ENCODE measurements at regions not wholly inside any gene's neighbourhood (a gene's known extent, or its start where the extent isn't known, plus 50 kb on each side); places are given as distances from the start of the nearest gene placed in this dataset.

- H3K36me3 ChIP-seq (ENCODE audit: control insufficient read depth in 4 of 4, insufficient read depth in 3 of 4, low read depth in 1 of 4, low read length in 3 of 4) = no peaks in the 10 kb centered on the region
- no peak for DNase-seq (ENCODE audit: low spot score)
- no peaks in the 10 kb centered on the region for H3K4me1 ChIP-seq (ENCODE audit: control insufficient read depth in 4 of 4, insufficient read depth in 4 of 4, low read length in 3 of 4)
- no peak overlapping the region for H3K4me3 ChIP-seq (ENCODE audit: low read depth in 1 of 3, low read length in 3 of 3)
- H3K9me3 ChIP-seq (ENCODE audit: control insufficient read depth in 4 of 4, low read length in 3 of 4) = no peaks in the 10 kb centered on the region
- no peak overlapping the region for H3K27ac ChIP-seq (ENCODE audit: low read depth in 1 of 2, low read length in 2 of 2)
- no peak overlapping the region for H3K9ac ChIP-seq (ENCODE audit: low read depth in 1 of 2, low read length in 2 of 2)
- no peak for TF ChIP-seq RXRA (IDR thresholded peaks at IDR 0.05)
- TF ChIP-seq EGR1 (IDR thresholded peaks at IDR 0.05; ENCODE audit: low read depth in 2 of 2) = no peak
- no peak for TF ChIP-seq HNF4G (IDR thresholded peaks at IDR 0.05)
- TF ChIP-seq ATF3 (IDR thresholded peaks at IDR 0.05) = no peak
- TF ChIP-seq YY1 (IDR thresholded peaks at IDR 0.05) = no peak
- TF ChIP-seq, protein P1, sequence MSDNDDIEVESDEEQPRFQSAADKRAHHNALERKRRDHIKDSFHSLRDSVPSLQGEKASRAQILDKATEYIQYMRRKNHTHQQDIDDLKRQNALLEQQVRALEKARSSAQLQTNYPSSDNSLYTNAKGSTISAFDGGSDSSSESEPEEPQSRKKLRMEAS (IDR thresholded peaks at IDR 0.05) = no peak
- TF ChIP-seq GABPA (IDR thresholded peaks at IDR 0.05 in 1 of 2, conservative IDR thresholded peaks at IDR 0.05 in 1 of 2) = no peak
- TF ChIP-seq ZBTB33 (IDR thresholded peaks at IDR 0.05) = no peak
- no peak for TF ChIP-seq HNF4A (conservative IDR thresholded peaks at IDR 0.05)
- TF ChIP-seq RAD21 (IDR thresholded peaks at IDR 0.05) = no peak
- TF ChIP-seq FOXA1 (IDR thresholded peaks at IDR 0.05) = no peak
- TF ChIP-seq SP1 (IDR thresholded peaks at IDR 0.05) = no peak
- no peak for TF ChIP-seq NR2F2 (IDR thresholded peaks at IDR 0.05)
- TF ChIP-seq CTCF (IDR thresholded peaks at IDR 0.05; ENCODE audit: low read depth, low read length, missing input control) = no peak
- no peak for TF ChIP-seq JUND (IDR thresholded peaks at IDR 0.05)
- WGBS = 57% methylated on average over 1 of the region's 1 CpG
- peaks cover 0 to 2% (median 0%) of the 10 kb centered on the region in 4 donors for H3K27me3 ChIP-seq (ENCODE audit: control insufficient read depth in 4 of 4, insufficient read depth in 4 of 4, low read length in 3 of 4)
Measured at GRCh38 chr13:67372868-67373464, 142.8 kb upstream of the PCDH9 start.

GRCh38 chr13:67369895-67370660, 139.9 kb upstream of the PCDH9 start:
- Histone ChIP-seq H3K9me3 (ENCODE audit: control insufficient read depth in 4 of 4, low read length in 3 of 4) (no peaks in the 10 kb centered on the region), H3K27me3 (ENCODE audit: control insufficient read depth in 4 of 4, insufficient read depth in 4 of 4, low read length in 3 of 4) (peaks cover 0 to 2% (median 0%) of the 10 kb centered on the region in 4 donors), H3K4me3 (ENCODE audit: low read depth in 1 of 3, low read length in 3 of 3) (no peak overlapping the region), H3K27ac (ENCODE audit: low read depth in 1 of 2, low read length in 2 of 2) (no peak overlapping the region), H3K9ac (ENCODE audit: low read depth in 1 of 2, low read length in 2 of 2) (no peak overlapping the region), H3K4me1 (ENCODE audit: control insufficient read depth in 4 of 4, insufficient read depth in 4 of 4, low read length in 3 of 4) (no peaks in the 10 kb centered on the region), H3K36me3 (ENCODE audit: control insufficient read depth in 4 of 4, insufficient read depth in 3 of 4, low read depth in 1 of 4, low read length in 3 of 4) (no peaks in the 10 kb centered on the region)
- DNase-seq (ENCODE audit: low spot score) = no peak
- 73% methylated on average over 6 of the region's 6 CpGs for WGBS
- TF ChIP-seq HNF4A (conservative IDR thresholded peaks at IDR 0.05) (no peak), ZBTB33 (IDR thresholded peaks at IDR 0.05) (no peak), FOXA2 (IDR thresholded peaks at IDR 0.05) (no peak), ATF3 (IDR thresholded peaks at IDR 0.05) (no peak), CTCF (IDR thresholded peaks at IDR 0.05; ENCODE audit: low read depth, low read length, missing input control) (no peak), RXRA (IDR thresholded peaks at IDR 0.05) (no peak), RAD21 (IDR thresholded peaks at IDR 0.05) (no peak), SP1 (IDR thresholded peaks at IDR 0.05) (no peak), TAF1 (conservative IDR thresholded peaks at IDR 0.05) (no peak)
- TF ChIP-seq, protein P2, sequence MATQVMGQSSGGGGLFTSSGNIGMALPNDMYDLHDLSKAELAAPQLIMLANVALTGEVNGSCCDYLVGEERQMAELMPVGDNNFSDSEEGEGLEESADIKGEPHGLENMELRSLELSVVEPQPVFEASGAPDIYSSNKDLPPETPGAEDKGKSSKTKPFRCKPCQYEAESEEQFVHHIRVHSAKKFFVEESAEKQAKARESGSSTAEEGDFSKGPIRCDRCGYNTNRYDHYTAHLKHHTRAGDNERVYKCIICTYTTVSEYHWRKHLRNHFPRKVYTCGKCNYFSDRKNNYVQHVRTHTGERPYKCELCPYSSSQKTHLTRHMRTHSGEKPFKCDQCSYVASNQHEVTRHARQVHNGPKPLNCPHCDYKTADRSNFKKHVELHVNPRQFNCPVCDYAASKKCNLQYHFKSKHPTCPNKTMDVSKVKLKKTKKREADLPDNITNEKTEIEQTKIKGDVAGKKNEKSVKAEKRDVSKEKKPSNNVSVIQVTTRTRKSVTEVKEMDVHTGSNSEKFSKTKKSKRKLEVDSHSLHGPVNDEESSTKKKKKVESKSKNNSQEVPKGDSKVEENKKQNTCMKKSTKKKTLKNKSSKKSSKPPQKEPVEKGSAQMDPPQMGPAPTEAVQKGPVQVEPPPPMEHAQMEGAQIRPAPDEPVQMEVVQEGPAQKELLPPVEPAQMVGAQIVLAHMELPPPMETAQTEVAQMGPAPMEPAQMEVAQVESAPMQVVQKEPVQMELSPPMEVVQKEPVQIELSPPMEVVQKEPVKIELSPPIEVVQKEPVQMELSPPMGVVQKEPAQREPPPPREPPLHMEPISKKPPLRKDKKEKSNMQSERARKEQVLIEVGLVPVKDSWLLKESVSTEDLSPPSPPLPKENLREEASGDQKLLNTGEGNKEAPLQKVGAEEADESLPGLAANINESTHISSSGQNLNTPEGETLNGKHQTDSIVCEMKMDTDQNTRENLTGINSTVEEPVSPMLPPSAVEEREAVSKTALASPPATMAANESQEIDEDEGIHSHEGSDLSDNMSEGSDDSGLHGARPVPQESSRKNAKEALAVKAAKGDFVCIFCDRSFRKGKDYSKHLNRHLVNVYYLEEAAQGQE (IDR thresholded peaks at IDR 0.05) = no peak
